Right lobe of liver (tissue), 6 donors: ENCODE measurements at regions not wholly inside any gene's neighbourhood (a gene's known extent, or its start where the extent isn't known, plus 50 kb on each side); places are given as distances from the start of the nearest gene placed in this dataset.

Experiments used
- ATAC-seq, 4 donors: fragments of 200-7000 bp; cut with Tn5 transposase; one replicate each; pipeline ENCODE4 v1.9.1; 2020; ENCODE audit warnings: mild to moderate bottlenecking in 4 of 4, moderate library complexity in 4 of 4
- DNase-seq, 3 donors: peaks; one replicate each; pipeline ENCODE4 v3.0.0-alpha.2; 2020
- H3K27ac ChIP-seq, 3 donors: fragments of 200-600 bp; one replicate each; pipeline ENCODE4 v1.8.0; 2022
- H3K27me3 ChIP-seq, 2 donors: fragments of 200-600 bp; one replicate each; pipeline ENCODE4 v1.8.0; 2022
- H3K36me3 ChIP-seq, 4 donors: fragments of 200-600 bp; sonication (generic) in 1 of 4; one replicate each; pipeline versions ENCODE4 v1.5.1 to v1.8.0; 2017 to 2022; ENCODE audit warnings: control low read depth in 1 of 4
- H3K4me1 ChIP-seq, 4 donors: fragments of 200-600 bp; sonication (generic) in 1 of 4; one replicate each; pipeline versions ENCODE4 v1.5.1 to v1.8.0; 2017 to 2022; ENCODE audit warnings: control low read depth in 1 of 4
- H3K4me3 ChIP-seq, 3 donors: fragments of 200-600 bp; one replicate each; pipeline ENCODE4 v1.8.0; 2022
- H3K9me3 ChIP-seq, 4 donors: fragments of 200-600 bp; sonication (generic) in 1 of 4; one replicate each; pipeline versions ENCODE4 v1.5.1 to v1.8.0; 2017 to 2022; ENCODE audit warnings: control low read depth in 1 of 4
- CTCF ChIP-seq, 4 donors: fragments of 200-600 bp in 3 of 4; fragments of 450-650 bp in 1 of 4; IDR thresholded peaks; one replicate each; pipeline versions ENCODE4 v1.5.1 to v1.8.0; 2016 to 2022; ENCODE audit warnings: antibody characterized with exemption in 4 of 4, mild to moderate bottlenecking in 2 of 4
- POLR2A ChIP-seq: fragments of 450-650 bp; IDR thresholded peaks from one replicate; pipeline ENCODE4 v1.6.1; 2017; ENCODE audit warnings: antibody characterized with exemption, mild to moderate bottlenecking
- WGBS: methylation state at CpG from one replicate; pipeline ENCODE4 v1.1.6; 2018; ENCODE audit warnings: low coverage, low lambda C conversion rate; ENCODE audit not compliant: insufficient coverage; ENCODE audit errors: missing lambda C conversion rate; 5-methylcytosine and 5-hydroxymethylcytosine counted together
- intact Hi-C, 2 donors: fragments of 100-400 bp; cut with DNase I; formaldehyde crosslinking; loops; one replicate each; pipeline versions ENCODE4 v1.11.2 to v1.14.1; 2022
- donor health status: DM: no; HTN: yes; CAD: no.
- donor health status: DM: no; HTN: no; CAD: no.
- donor health status: DM: no; HTN: no; CAD: no.
- donor health status: DM: no; HTN: yes; CAD: no.
- donor health status: DM: no; HTN: yes; CAD: no.

GRCh38 chr5:147017191-147017590 lies 138.6 kb upstream of the PPP2R2B start:
- Histone ChIP-seq H3K27me3 (no peaks in the 10 kb centered on the region), H3K9me3 (no peaks in the 10 kb centered on the region), H3K4me3 (no peak overlapping the region), H3K27ac (no peak overlapping the region), H3K4me1 (no peaks in the 10 kb centered on the region), H3K36me3 (no peaks in the 10 kb centered on the region)
- 0% methylated on average over 3 of the region's 3 CpGs for WGBS
- intact Hi-C loops: no loop called here
- DNase-seq (no peak), ATAC-seq (no peak)
- no peak for TF ChIP-seq CTCF (IDR thresholded peaks at IDR 0.05)
- no peak for TF ChIP-seq POLR2A

DNA sequence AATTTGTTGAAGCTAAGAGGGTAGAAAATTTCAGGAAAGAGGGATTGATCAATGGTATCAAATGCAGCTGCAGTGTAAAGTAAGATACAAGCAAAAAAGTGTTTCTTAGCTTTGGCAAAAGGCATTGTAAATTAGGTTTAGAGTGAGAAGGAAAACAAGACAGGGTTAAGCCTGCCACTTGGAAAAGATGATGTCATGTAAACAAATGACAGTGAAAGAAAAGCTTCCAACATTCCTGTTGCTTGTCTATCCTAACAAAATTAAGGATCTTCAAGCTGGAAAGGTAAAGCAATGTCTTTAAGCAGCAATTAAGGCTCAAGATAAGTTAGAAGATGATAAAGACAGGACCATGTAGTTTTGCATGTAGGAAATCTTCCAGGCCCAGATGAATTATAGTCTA lies 139.1 kb upstream of the PPP2R2B start:
- TF ChIP-seq POLR2A (no peak), CTCF (IDR thresholded peaks at IDR 0.05) (no peak)
- H3K27me3 ChIP-seq: no peaks in the 10 kb centered on the region
- no peaks in the 10 kb centered on the region for H3K4me1 ChIP-seq
- DNase-seq (no peak), ATAC-seq (no peak)
- no peaks in the 10 kb centered on the region for H3K36me3 ChIP-seq
- H3K27ac ChIP-seq: no peak overlapping the region
- no peak overlapping the region for H3K4me3 ChIP-seq
- no peaks in the 10 kb centered on the region for H3K9me3 ChIP-seq
- intact Hi-C loops: no loop called here

GRCh38 chr5:147018812-147019211 lies 140.3 kb upstream of the PPP2R2B start:
- H3K4me3 ChIP-seq: no peak overlapping the region

GRCh38 chr5:147036691-147037245 lies 158.2 kb upstream of the PPP2R2B start:
- Histone ChIP-seq H3K9me3 (no peaks in the 10 kb centered on the region), H3K4me1 (no peaks in the 10 kb centered on the region), H3K36me3 (no peaks in the 10 kb centered on the region), H3K27ac (no peak overlapping the region), H3K4me3 (no peak overlapping the region), H3K27me3 (no peaks in the 10 kb centered on the region)
- intact Hi-C loops: no loop called here
- WGBS: 57% methylated on average over 4 of the region's 4 CpGs
- ATAC-seq (no peak), DNase-seq (no peak)
- TF ChIP-seq POLR2A (no peak), CTCF (IDR thresholded peaks at IDR 0.05) (no peak)

More at GRCh38 chr5:147018812-147019211, 140.3 kb upstream of the PPP2R2B start:
- H3K27ac ChIP-seq: no peak overlapping the region
- TF ChIP-seq POLR2A: no peak
- TF ChIP-seq CTCF (IDR thresholded peaks at IDR 0.05): no peak
- 16% methylated on average over 1 of the region's 1 CpG for WGBS
- no peaks in the 10 kb centered on the region for H3K9me3 ChIP-seq
- intact Hi-C loops: no loop called here
- H3K4me1 ChIP-seq: no peaks in the 10 kb centered on the region
- H3K27me3 ChIP-seq: no peaks in the 10 kb centered on the region
- no peaks in the 10 kb centered on the region for H3K36me3 ChIP-seq
- ATAC-seq: no peak
- no peak for DNase-seq
